ENCODE measurements at regions not wholly inside any gene's neighbourhood (a gene's known extent, or its start where the extent isn't known, plus 50 kb on each side); places are given as distances from the start of the nearest gene placed in this dataset.
A peak's percentile ranks its signal among the peaks of the same experiment; 100 is the strongest.

DNA sequence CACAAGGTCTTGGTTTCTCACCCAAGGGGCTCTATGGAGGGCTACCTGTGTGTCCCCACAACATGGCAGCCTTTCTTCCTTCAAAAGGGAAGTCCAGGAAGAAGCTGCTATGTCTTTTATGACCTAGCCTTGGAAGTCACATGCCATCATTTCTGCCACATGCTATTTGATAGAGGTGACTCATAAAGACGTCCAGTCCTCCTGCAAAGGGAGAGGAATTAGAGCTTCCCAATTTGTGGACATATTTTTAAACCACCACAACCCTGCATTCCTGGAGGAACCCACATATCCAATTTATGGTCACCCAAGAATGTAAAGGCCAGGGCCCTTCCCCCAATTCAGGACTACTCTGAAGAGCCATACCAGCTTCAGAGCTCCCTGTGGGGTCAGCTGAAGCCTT is 246.2 kb downstream of the CYP26B1 start:
- DNase-seq (ENCODE audit: extremely low spot score, unreplicated experiment) = no peak
- H3K27me3 Mint-ChIP-seq (ENCODE audit: unreplicated experiment) = peaks cover 62% of the 10 kb centered on the region
- H3K36me3 Mint-ChIP-seq (ENCODE audit: unreplicated experiment) = no peaks in the 10 kb centered on the region
- H3K4me1 Mint-ChIP-seq (ENCODE audit: unreplicated experiment) = no peaks in the 10 kb centered on the region
- no peak overlapping the region for H3K27ac Mint-ChIP-seq (ENCODE audit: unreplicated experiment)
- no peaks in the 10 kb centered on the region for H3K9me3 Mint-ChIP-seq (ENCODE audit: unreplicated experiment)
- no peak overlapping the region for H3K4me3 Mint-ChIP-seq (ENCODE audit: unreplicated experiment)
- TF ChIP-seq, protein P1, sequence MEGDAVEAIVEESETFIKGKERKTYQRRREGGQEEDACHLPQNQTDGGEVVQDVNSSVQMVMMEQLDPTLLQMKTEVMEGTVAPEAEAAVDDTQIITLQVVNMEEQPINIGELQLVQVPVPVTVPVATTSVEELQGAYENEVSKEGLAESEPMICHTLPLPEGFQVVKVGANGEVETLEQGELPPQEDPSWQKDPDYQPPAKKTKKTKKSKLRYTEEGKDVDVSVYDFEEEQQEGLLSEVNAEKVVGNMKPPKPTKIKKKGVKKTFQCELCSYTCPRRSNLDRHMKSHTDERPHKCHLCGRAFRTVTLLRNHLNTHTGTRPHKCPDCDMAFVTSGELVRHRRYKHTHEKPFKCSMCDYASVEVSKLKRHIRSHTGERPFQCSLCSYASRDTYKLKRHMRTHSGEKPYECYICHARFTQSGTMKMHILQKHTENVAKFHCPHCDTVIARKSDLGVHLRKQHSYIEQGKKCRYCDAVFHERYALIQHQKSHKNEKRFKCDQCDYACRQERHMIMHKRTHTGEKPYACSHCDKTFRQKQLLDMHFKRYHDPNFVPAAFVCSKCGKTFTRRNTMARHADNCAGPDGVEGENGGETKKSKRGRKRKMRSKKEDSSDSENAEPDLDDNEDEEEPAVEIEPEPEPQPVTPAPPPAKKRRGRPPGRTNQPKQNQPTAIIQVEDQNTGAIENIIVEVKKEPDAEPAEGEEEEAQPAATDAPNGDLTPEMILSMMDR (IDR thresholded peaks at IDR 0.05) = no peak

- TF ChIP-seq, protein P1 (IDR thresholded peaks at IDR 0.05) = no peak
- no peaks in the 10 kb centered on the region for H3K4me1 Mint-ChIP-seq (ENCODE audit: unreplicated experiment)
- H3K27ac Mint-ChIP-seq (ENCODE audit: unreplicated experiment) = no peak overlapping the region
- no peaks in the 10 kb centered on the region for H3K36me3 Mint-ChIP-seq (ENCODE audit: unreplicated experiment)
- no peaks in the 10 kb centered on the region for H3K9me3 Mint-ChIP-seq (ENCODE audit: unreplicated experiment)
- DNase-seq (ENCODE audit: extremely low spot score, unreplicated experiment) = peak; percentile 77
- H3K27me3 Mint-ChIP-seq (ENCODE audit: unreplicated experiment) = peaks cover 43% of the 10 kb centered on the region
- H3K4me3 Mint-ChIP-seq (ENCODE audit: unreplicated experiment) = no peak overlapping the region
These were observed 248.6 kb downstream of the CYP26B1 start for GRCh38 chr2:71898851-71899681.

- Mint-ChIP-seq H3K36me3 (ENCODE audit: unreplicated experiment) (no peaks in the 10 kb centered on the region), H3K4me1 (ENCODE audit: unreplicated experiment) (no peaks in the 10 kb centered on the region), H3K4me3 (ENCODE audit: unreplicated experiment) (no peak overlapping the region), H3K27me3 (ENCODE audit: unreplicated experiment) (peaks cover 43% of the 10 kb centered on the region), H3K27ac (ENCODE audit: unreplicated experiment) (no peak overlapping the region), H3K9me3 (ENCODE audit: unreplicated experiment) (no peaks in the 10 kb centered on the region)
- peak; percentile 76 for DNase-seq (ENCODE audit: extremely low spot score, unreplicated experiment)
- TF ChIP-seq, protein P1 (IDR thresholded peaks at IDR 0.05) = no peak
These were observed 249.3 kb downstream of the CYP26B1 start for GRCh38 chr2:71898375-71898774.

GRCh38 chr2:71897836-71898235 is 249.8 kb downstream of the CYP26B1 start:
- peaks cover 41% of the 10 kb centered on the region for H3K27me3 Mint-ChIP-seq (ENCODE audit: unreplicated experiment)
- H3K9me3 Mint-ChIP-seq (ENCODE audit: unreplicated experiment) = no peaks in the 10 kb centered on the region
- DNase-seq (ENCODE audit: extremely low spot score, unreplicated experiment) = peak; percentile 60
- no peaks in the 10 kb centered on the region for H3K36me3 Mint-ChIP-seq (ENCODE audit: unreplicated experiment)
- no peak overlapping the region for H3K27ac Mint-ChIP-seq (ENCODE audit: unreplicated experiment)
- TF ChIP-seq, protein P1 (IDR thresholded peaks at IDR 0.05) = no peak
- no peak overlapping the region for H3K4me3 Mint-ChIP-seq (ENCODE audit: unreplicated experiment)
- no peaks in the 10 kb centered on the region for H3K4me1 Mint-ChIP-seq (ENCODE audit: unreplicated experiment)

DNA sequence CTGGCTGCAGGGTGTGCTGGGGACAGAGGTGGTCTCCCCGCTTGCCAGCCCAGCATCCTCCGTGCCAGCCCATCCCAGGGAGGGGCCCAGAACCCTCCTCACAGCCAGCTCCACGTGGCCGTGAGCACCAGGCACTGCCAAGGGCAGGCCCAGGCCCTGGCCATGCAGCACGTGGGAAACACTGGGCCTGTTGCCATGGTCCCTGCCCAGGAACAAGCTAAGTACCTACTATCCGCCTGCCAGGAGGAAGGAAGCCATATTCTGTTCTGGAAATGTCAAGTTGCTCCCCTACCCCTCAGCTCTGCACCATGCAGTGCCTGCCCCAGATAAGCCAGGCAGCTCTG is 250.6 kb downstream of the CYP26B1 start:
- Mint-ChIP-seq H3K9me3 (ENCODE audit: unreplicated experiment) (no peaks in the 10 kb centered on the region), H3K36me3 (ENCODE audit: unreplicated experiment) (no peaks in the 10 kb centered on the region), H3K27me3 (ENCODE audit: unreplicated experiment) (peaks cover 36% of the 10 kb centered on the region), H3K4me1 (ENCODE audit: unreplicated experiment) (no peaks in the 10 kb centered on the region), H3K4me3 (ENCODE audit: unreplicated experiment) (no peak overlapping the region), H3K27ac (ENCODE audit: unreplicated experiment) (no peak overlapping the region)
- peak; percentile 80 for DNase-seq (ENCODE audit: extremely low spot score, unreplicated experiment)
- TF ChIP-seq, protein P1 (IDR thresholded peaks at IDR 0.05) = no peak

Data from osteocyte (in vitro differentiated cells).